ENCODE measurements at regions not wholly inside any gene's neighbourhood (a gene's known extent, or its start where the extent isn't known, plus 50 kb on each side); places are given as distances from the start of the nearest gene placed in this dataset.

GRCh38 chr5:129284010-129284409 lies 176.1 kb upstream of the ADAMTS19 start:
- TF ChIP-seq EZH2phosphoT487 (IDR thresholded peaks at IDR 0.05; ENCODE audit: low read depth, severe bottlenecking, unreplicated experiment) (no peak), CTCF (IDR thresholded peaks at IDR 0.05; ENCODE audit: poor library complexity) (no peak)

Data from hepatocyte (in vitro differentiated cells).